Renal cortex interstitium (tissue), 11 donors: ENCODE measurements at regions not wholly inside any gene's neighbourhood (a gene's known extent, or its start where the extent isn't known, plus 50 kb on each side); places are given as distances from the start of the nearest gene placed in this dataset.
A peak's percentile ranks its signal among the peaks of the same experiment; 100 is the strongest.

Experiments used
- DNase-seq, 11 donors: peaks; one replicate each; pipeline ENCODE4 v3.0.0-alpha.2; 2013; ENCODE audit warnings: low read depth in 9 of 11, low spot score in 4 of 11; ENCODE audit errors: extremely low read depth in 1 of 11

DNA sequence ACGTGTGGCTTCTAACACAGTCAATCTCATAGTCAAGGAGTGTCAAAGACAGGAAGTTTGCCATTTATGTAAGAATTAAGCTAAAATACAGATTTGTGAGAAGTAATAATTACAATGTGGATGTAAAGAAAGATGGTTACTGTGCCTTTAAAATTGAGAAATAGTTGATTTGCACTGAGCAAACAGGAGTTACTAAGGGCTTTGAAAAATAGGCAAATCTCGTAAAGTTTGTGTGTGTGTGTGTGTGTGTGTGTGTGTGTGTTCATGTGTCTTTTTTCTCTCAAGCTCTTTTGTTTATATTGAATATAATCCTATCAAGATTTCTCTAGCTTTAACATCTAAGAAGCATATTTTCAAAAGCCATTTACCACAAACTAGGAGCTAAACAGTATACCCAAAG is 2284.5 kb downstream of the LRRC4C start:
- DNase-seq, result no peak

- DNase-seq, result no peak
Measured at GRCh38 chr11:39174196-39174595, 2285.3 kb downstream of the LRRC4C start.

GRCh38 chr11:39165021-39165420 is 2294.4 kb downstream of the LRRC4C start:
- DNase-seq, result no peak

DNA sequence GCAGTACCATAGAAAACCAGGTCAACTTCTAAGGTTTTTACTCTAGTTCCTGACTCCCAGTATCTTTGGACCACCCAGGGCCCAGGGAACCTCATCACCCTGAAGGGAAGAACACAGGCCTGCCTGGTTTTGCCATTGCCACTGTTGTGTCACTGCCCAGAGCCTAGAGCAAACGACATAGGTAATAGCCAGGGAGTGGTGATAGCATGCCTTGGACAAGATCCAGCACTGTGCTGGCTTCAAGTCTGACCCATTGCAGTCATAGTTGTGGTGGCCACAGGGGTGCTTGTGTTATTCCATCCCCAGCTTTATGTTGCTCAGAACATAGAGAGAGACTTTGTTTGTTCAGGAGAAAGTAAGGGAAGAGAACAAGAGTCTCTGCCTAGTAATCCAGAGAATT is 2310.2 kb downstream of the LRRC4C start:
- DNase-seq, result no peak

- no peak for DNase-seq
Measured at GRCh38 chr11:39145346-39145745, 2314.1 kb downstream of the LRRC4C start.

DNA sequence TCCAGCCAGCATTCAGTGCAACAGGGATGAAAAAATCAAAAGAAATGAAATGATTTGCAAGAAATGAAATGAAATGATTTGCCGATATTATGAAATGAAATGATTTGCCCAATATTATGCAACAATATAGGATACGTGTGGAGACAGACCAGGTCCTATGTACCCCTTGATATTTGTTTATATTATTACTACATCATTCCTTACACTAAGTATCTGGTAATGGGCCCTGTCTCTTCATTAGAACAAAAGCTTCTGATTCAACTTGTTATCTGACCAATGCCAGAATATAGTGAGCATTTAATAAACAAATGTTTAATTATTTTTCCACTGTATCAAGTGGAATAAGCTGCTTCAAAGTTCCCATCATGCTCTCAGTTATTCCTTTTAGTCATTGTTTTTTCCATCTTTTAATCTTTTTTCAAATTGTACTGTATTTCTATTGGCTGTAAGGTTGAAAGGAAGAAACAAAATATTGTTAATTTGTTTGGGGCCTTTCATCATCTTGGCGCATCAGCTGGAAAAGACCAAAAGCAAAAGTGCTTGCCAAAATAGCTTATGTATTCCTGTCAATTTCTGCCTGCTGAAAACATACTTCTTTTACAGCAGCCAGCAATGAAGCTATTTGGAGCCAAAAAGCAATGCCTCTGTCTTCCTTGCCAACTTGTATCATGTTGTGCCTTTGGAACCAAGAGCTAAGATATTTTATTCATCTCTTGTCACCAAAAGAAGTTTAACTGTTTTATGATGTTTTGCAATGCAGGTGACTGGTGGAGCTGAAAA is 2314.9 kb downstream of the LRRC4C start:
- no peak for DNase-seq

- no peak for DNase-seq
Measured at GRCh38 chr11:39139581-39139980, 2319.9 kb downstream of the LRRC4C start.

GRCh38 chr11:39120890-39121289 is 2338.6 kb downstream of the LRRC4C start:
- DNase-seq, result no peak

- DNase-seq, result no peak
Measured at GRCh38 chr11:39113606-39114005, 2345.8 kb downstream of the LRRC4C start.

- DNase-seq, result no peak
Measured at GRCh38 chr11:39102236-39102635, 2357.2 kb downstream of the LRRC4C start.

GRCh38 chr11:39078465-39078864 is 2381.0 kb downstream of the LRRC4C start:
- no peak for DNase-seq

DNA sequence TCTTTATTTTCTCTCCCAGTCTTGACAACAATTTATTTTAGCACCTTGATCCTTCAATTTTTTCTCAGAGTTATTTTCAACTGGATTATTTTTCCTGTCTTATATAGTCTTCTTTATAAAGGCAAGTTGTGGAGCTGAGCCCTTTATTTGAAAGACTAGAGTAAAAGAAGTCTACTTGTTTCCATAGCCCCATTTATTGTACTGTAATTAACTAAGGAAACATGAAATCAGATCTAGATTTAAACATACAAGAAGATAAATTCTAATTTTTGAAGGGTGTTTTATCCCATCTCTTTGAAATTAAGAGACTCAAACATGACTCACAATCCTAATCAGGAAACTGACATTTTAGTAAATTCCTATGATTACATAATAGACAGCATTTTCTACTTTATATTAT is 2421.8 kb downstream of the LRRC4C start:
- no peak for DNase-seq

GRCh38 chr11:39036021-39036420 is 2423.4 kb downstream of the LRRC4C start:
- DNase-seq, result no peak

DNA sequence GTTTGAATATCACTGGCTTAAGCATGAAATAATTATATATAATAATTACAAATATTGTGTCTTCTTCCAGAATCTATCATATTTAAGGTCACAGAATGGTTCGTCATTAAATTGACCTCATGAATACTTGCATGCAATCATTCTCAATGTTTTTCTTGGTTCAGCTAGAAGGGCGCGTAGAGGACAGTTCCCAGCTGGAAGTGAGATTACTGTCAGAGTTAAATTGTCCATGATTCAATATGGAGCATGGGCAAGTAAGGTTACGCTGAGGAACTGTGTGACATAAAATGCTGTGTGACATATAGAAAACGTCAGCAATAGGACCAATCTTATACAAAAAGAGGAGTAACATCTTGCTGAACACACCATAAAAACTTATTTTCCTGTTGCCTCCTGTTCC is 2423.5 kb upstream of the RAG2 start:
- no peak for DNase-seq

DNA sequence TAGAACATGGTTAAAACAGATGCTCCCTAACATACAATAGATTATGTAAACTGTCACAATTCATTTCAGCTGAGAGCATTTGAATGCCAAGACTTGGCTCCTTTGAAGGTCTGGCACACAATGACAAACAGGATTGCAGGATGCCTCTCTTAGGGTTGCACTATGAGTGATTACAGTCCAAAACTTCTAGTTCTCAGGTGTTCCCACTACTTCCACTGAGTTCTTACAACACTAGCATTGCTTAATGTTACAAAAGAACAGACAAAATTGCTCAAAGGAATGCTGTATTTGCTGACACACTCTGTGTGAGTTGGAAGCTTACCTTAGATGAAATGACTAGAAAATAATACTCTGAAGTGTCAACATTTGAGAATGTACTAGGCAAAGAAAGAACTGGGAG is 2413.8 kb upstream of the RAG2 start:
- DNase-seq, result no peak

DNA sequence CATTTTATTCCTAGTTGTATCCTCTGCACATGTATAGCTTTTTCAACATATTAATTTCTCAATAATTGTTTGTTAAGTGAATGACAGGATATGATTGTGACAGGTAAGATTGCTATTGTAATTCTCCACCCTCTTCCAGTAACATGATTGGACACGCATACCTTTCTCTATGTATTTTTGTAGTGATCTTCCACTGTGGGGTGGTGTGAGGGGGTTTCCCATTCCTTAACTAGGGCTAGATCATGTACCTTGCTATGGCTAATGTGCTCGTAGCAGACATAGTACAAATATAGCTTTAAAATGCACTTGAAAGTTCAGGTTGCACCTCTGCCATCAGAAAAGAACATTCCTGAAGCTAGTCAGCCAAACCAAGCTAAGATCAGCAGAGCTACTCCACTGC is 2392.8 kb upstream of the RAG2 start:
- DNase-seq, result no peak

- no peak for DNase-seq
Measured at GRCh38 chr11:38990139-38990538, 2392.1 kb upstream of the RAG2 start.

DNA sequence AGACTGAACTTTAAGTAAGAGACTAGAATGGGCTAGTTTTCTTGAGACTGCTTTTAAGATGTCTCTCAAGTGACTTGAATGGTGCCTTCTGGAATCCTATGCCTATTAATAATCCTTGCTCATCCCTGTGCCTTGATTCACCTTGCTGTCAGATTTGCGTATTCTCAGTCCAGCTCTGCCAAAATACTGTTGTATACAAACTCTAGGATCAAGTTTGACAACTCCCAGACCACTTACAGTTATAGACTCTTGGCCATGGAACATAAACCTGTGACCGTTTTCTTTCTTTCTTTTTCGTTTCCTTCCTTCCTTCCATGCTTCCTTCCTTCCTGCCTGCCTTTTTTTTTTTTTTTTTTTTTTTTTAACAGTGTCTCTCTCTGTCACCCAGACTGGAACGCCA is 2390.9 kb upstream of the RAG2 start:
- no peak for DNase-seq

DNA sequence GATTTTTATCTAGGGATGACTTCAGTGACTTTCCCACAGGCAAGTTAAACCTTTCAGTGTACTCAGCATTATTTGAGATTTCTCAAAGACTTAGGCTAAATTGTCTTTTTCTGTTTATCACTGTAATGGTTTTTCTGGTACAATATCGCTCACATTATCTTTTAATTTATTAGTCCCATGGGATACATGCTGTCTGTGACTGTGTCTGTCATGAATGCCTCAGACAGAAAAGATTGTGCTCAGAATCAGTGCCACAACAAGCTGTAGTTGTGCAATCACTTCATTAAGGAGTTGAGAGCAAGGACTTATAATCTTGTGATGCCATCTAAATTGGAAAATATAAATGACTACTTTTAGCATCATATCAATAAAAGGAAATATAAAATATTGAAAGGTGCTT is 2374.2 kb upstream of the RAG2 start:
- no peak for DNase-seq

DNA sequence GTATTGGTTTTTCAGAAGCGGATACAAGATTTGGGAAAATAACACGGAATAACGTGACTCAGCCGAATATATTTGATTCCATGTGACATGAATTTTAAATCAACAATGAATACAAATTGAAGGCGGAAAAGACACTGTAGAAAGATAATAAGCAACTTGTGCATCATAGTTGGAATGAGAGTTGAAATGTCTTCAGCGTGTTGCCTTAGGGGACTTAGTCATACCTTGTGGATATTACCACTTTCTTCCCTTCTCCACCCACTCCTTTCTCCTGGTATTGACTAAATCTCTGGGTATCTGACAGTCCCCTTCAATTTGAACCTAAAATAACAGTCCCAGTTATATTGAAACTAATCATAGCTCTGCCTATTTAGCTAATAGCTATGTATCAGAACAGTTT is 2373.1 kb upstream of the RAG2 start:
- DNase-seq, result no peak

DNA sequence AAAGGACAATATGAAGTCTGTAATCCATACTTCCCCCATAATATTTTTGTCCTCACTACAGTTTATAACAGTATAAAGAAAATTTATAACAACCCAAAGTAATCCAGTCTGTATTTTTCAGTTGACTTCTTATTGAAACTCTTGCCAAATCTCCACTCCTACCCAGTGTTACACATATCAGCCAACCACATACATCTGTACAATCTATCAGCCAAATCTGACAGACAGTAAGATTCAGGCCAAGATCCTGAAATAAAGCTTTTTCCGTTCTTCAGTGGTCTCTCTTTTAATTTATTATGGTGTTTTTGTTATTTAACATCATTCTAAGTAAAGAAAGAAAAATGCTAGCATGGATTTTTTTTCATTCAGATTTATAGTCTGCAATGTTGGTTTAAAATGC is 2370.9 kb upstream of the RAG2 start:
- DNase-seq, result peak in 7 of 11 donors; percentile 1 to 12 (median 3)
